Esophagus muscularis mucosa (tissue), 4 donors: ENCODE measurements at regions not wholly inside any gene's neighbourhood (a gene's known extent, or its start where the extent isn't known, plus 50 kb on each side); places are given as distances from the start of the nearest gene placed in this dataset.

ENCODE experiments used
- DNase-seq: peaks from one replicate; pipeline ENCODE4 v3.0.0-alpha.2; 2017; ENCODE audit errors: extremely low spot score
- H3K27ac ChIP-seq, 4 donors: fragments of 200-600 bp; sonication (generic); replicated peaks in 1 of 4; 1 replicate in 3 of 4; 2 replicates in 1 of 4; pipeline ENCODE4 v1.5.1; 2016 to 2019; ENCODE audit warnings: mild to moderate bottlenecking in 1 of 4
- H3K27me3 ChIP-seq, 4 donors: fragments of 200-600 bp; sonication (generic); one replicate each; pipeline versions ENCODE4 v1.5.1 to v1.6.0; 2016 to 2019
- H3K36me3 ChIP-seq, 4 donors: fragments of 200-600 bp; sonication (generic); one replicate each; pipeline ENCODE4 v1.5.1; 2016 to 2019
- H3K4me1 ChIP-seq, 4 donors: fragments of 200-600 bp; sonication (generic); one replicate each; pipeline ENCODE4 v1.5.1; 2016 to 2019
- H3K4me3 ChIP-seq, 4 donors: fragments of 200-600 bp; sonication (generic); 1 replicate in 2 of 4; 2 replicates in 2 of 4; pipeline ENCODE4 v1.5.1; 2016 to 2019; ENCODE audit warnings: mild to moderate bottlenecking in 4 of 4, moderate library complexity in 1 of 4
- H3K9me3 ChIP-seq, 4 donors: fragments of 200-600 bp; sonication (generic); 1 replicate in 3 of 4; 2 replicates in 1 of 4; pipeline ENCODE4 v1.5.1; 2016 to 2019
- EP300 ChIP-seq: sonication (generic); formaldehyde crosslinking; IDR thresholded peaks from one replicate; pipeline ENCODE4 v1.6.1; 2017; ENCODE audit warnings: antibody characterized with exemption
- POLR2A ChIP-seq: fragments of 450-650 bp; IDR thresholded peaks from one replicate; pipeline ENCODE4 v1.6.1; 2017; ENCODE audit warnings: antibody characterized with exemption, moderate library complexity, mild to moderate bottlenecking, low read depth
- POLR2AphosphoS5 ChIP-seq, 2 donors: sonication (generic); formaldehyde crosslinking; IDR thresholded peaks; one replicate each; pipeline ENCODE4 v1.6.1; 2017; ENCODE audit warnings: antibody characterized with exemption in 2 of 2
- WGBS: methylation state at CpG from one replicate; pipeline ENCODE4 v1.1.5; 2018; 5-methylcytosine and 5-hydroxymethylcytosine counted together
- intact Hi-C: fragments of 100-400 bp; cut with DNase I; formaldehyde crosslinking; loops from one replicate; pipeline ENCODE4 v1.15.1; 2023
- TF ChIP-seq, protein P1 (sequence below), 3 experiments: fragments of 200-600 bp in 2 of 3; fragments of 450-650 bp in 1 of 3; sonication (generic) in 2 of 3; IDR thresholded peaks; one replicate each; pipeline ENCODE4 v1.5.1; 2017 to 2019; ENCODE audit warnings: antibody characterized with exemption in 3 of 3, mild to moderate bottlenecking in 2 of 3, moderate library complexity in 1 of 3

- Histone ChIP-seq H3K27ac (no peak overlapping the region), H3K27me3 (peaks cover 0 to 8% (median 0%) of the 10 kb centered on the region in 4 donors), H3K36me3 (no peaks in the 10 kb centered on the region), H3K9me3 (no peaks in the 10 kb centered on the region), H3K4me3 (no peak overlapping the region), H3K4me1 (no peaks in the 10 kb centered on the region)
- TF ChIP-seq POLR2A (no peak), EP300 (no peak), POLR2AphosphoS5 (IDR thresholded peaks at IDR 0.05) (no peak)
- TF ChIP-seq, protein P1, sequence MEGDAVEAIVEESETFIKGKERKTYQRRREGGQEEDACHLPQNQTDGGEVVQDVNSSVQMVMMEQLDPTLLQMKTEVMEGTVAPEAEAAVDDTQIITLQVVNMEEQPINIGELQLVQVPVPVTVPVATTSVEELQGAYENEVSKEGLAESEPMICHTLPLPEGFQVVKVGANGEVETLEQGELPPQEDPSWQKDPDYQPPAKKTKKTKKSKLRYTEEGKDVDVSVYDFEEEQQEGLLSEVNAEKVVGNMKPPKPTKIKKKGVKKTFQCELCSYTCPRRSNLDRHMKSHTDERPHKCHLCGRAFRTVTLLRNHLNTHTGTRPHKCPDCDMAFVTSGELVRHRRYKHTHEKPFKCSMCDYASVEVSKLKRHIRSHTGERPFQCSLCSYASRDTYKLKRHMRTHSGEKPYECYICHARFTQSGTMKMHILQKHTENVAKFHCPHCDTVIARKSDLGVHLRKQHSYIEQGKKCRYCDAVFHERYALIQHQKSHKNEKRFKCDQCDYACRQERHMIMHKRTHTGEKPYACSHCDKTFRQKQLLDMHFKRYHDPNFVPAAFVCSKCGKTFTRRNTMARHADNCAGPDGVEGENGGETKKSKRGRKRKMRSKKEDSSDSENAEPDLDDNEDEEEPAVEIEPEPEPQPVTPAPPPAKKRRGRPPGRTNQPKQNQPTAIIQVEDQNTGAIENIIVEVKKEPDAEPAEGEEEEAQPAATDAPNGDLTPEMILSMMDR (IDR thresholded peaks at IDR 0.05) = no peak
- DNase-seq = no peak
- intact Hi-C loops = no loop called here
- 70% methylated on average over 2 of the region's 2 CpGs for WGBS
Measured at GRCh38 chr12:112559784-112560183, 141.0 kb downstream of the PTPN11 start.

DNA sequence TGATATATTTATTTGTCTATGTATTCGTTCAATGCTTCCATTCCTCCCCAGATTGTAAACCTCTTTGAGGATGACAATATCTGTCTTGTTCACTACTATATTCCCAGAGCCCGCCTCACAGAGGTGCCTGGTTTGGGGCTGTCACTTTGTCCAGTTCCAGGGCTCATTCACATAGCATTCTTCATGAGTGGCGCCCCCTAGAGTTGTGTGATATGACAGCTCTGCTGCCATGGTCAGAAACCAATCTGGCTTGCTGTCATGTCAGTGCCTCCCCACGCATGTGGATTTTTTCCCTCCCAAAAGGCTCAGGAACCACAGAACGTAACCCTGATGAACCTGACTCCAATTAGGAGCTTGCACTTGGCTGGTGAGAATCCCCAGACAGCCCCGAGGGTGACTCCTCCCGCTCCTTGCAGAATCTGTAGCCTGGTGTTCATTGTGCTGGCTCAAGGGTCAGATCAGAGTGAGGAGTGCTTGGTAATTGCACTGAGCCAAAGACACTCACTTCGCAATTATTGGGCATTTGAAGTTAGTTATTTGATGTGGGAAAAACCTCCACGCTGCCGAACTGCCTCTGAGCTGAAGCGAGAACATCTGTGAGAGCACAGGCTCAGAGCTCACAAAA, 145.5 kb downstream of the PTPN11 start:
- no peaks in the 10 kb centered on the region for H3K4me1 ChIP-seq
- intact Hi-C loops = no loop called here
- TF ChIP-seq, protein P1 (IDR thresholded peaks at IDR 0.05) = no peak
- TF ChIP-seq EP300 (no peak), POLR2AphosphoS5 (IDR thresholded peaks at IDR 0.05) (no peak), POLR2A (no peak)
- H3K9me3 ChIP-seq = no peaks in the 10 kb centered on the region
- no peak overlapping the region for H3K27ac ChIP-seq
- no peak for DNase-seq
- no peaks in the 10 kb centered on the region for H3K36me3 ChIP-seq
- peaks cover 0 to 15% (median 0%) of the 10 kb centered on the region in 4 donors for H3K27me3 ChIP-seq
- no peak overlapping the region for H3K4me3 ChIP-seq
- WGBS = 91% methylated on average over 6 of the region's 11 CpGs

GRCh38 chr12:112568641-112569040, 149.9 kb downstream of the PTPN11 start:
- Histone ChIP-seq H3K4me1 (no peaks in the 10 kb centered on the region), H3K27ac (no peak overlapping the region), H3K27me3 (peaks cover 0 to 36% (median 2%) of the 10 kb centered on the region in 4 donors), H3K9me3 (no peaks in the 10 kb centered on the region), H3K4me3 (no peak overlapping the region), H3K36me3 (no peaks in the 10 kb centered on the region)
- intact Hi-C loops = no loop called here
- WGBS = 55% methylated on average over 2 of the region's 2 CpGs
- TF ChIP-seq, protein P1 (IDR thresholded peaks at IDR 0.05) = no peak
- TF ChIP-seq POLR2AphosphoS5 (IDR thresholded peaks at IDR 0.05) (no peak), EP300 (no peak), POLR2A (no peak)
- DNase-seq = no peak

DNA sequence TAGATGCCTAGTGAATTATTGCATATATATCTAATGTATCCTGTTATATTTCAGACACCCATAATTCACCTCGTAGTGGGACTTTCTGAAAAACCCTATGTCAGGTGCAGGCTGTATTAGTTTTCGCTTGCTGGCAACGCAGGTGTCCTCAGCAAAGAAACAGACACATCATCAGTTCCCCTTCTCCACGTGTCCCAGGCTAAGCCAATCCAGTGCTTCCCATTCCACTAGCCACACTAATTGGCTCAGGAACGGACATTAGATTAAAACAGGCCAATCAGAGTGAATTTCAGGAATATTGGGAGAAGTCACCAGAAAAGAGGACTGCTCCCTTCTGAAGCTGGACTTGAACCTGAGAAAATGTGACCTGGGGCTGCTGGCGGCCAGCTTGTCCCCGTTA, 151.3 kb downstream of the PTPN11 start:
- Histone ChIP-seq H3K36me3 (no peaks in the 10 kb centered on the region), H3K9me3 (no peaks in the 10 kb centered on the region), H3K4me3 (no peak overlapping the region), H3K27me3 (peaks cover 0 to 46% (median 4%) of the 10 kb centered on the region in 4 donors), H3K27ac (no peak overlapping the region), H3K4me1 (peaks cover 0 to 3% (median 2%) of the 10 kb centered on the region in 4 donors)
- 70% methylated on average over 7 of the region's 7 CpGs for WGBS
- TF ChIP-seq POLR2AphosphoS5 (IDR thresholded peaks at IDR 0.05) = no peak
- TF ChIP-seq EP300 = no peak
- TF ChIP-seq, protein P1 (IDR thresholded peaks at IDR 0.05) = no peak
- TF ChIP-seq POLR2A = no peak
- no peak for DNase-seq
- intact Hi-C loops = no loop called here

GRCh38 chr12:112573141-112573540, 154.4 kb downstream of the PTPN11 start:
- H3K36me3 ChIP-seq = no peaks in the 10 kb centered on the region
- peaks cover 0 to 51% (median 10%) of the 10 kb centered on the region in 4 donors for H3K27me3 ChIP-seq
- H3K27ac ChIP-seq = no peak overlapping the region
- no peaks in the 10 kb centered on the region for H3K9me3 ChIP-seq
- no peak for TF ChIP-seq EP300
- TF ChIP-seq, protein P1 (IDR thresholded peaks at IDR 0.05) = no peak
- intact Hi-C loops = no loop called here
- no peak overlapping the region for H3K4me3 ChIP-seq
- 83% methylated on average over 2 of the region's 2 CpGs for whole genome bisulfite sequencing
- no peak for DNase-seq
- peaks cover 0 to 9% (median 6%) of the 10 kb centered on the region in 4 donors for H3K4me1 ChIP-seq
